NCI-H1694 treated with DMSO at 0.1 percent for 48 hours (cell line): ENCODE measurements at regions not wholly inside any gene's neighbourhood (a gene's known extent, or its start where the extent isn't known, plus 50 kb on each side); places are given as distances from the start of the nearest gene placed in this dataset.
A peak's percentile ranks its signal among the peaks of the same experiment; 100 is the strongest.

Experiments
- DNase-seq: peaks from one replicate; lab custom pipeline; 2025; lab: John Stamatoyannopoulos, UW

DNA sequence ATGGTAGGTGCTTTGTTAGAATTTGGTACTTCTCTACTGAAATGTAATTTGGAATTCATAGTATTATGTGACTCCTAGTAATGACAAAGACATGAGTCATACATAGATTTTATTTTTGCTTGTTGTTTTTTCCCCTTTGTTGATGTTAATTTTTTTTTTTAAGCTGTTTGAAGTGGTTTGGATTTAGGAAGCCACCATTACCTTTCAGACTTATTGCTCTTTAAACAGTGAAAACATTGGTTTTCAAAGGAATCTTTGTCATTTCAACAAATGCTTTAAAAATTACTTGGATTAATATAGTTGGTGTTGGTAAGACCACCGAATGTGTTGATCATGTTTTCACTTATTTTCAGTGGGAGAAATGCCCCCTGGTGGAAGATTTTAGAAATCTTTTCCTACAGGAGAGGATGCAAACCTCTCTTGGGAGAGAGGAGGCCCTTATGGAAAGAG, 170.1 kb upstream of the PITX1 start:
- peak; percentile 43 for DNase-seq

DNA sequence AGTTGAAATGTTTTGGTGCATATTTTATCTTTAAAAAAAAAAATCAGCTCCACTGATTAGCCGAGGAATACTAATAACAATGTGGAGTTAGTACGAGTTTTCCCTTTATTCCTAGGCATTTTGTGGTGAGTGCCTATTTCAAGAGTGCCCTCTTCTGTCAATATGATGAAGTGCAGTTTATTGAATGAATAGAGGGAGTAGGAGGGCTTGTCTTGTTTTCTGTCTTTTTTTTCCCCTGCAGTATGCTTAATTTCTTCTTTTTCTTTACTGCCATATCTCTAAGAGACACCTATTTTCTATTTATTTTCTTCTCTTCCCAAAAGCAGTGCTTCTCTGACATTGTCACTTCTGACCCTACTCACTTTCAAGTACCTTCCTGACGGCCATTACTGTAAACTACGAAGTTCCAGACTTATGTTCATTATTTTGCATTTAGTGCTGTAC, 169.6 kb upstream of the PITX1 start:
- DNase-seq = peak; percentile 44

DNA sequence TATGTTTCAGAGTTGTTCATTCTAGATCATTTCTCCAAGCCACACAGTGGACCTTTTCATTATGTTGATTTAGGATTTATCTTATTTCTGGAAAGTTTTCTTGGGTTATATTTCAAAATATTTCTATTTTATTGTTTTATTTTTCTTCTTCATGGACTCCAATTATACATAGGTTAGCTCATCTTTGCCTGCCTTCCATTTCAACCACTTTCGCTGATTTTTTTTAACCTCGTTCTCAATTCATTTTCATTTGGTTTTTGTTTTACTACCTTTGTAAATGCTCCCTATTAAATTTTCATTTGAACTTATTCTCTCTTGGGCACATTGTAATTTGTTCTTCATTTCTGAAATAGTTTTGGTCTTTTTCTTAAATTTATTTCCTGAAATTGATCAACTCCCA, 169.0 kb upstream of the PITX1 start:
- no peak for DNase-seq

DNA sequence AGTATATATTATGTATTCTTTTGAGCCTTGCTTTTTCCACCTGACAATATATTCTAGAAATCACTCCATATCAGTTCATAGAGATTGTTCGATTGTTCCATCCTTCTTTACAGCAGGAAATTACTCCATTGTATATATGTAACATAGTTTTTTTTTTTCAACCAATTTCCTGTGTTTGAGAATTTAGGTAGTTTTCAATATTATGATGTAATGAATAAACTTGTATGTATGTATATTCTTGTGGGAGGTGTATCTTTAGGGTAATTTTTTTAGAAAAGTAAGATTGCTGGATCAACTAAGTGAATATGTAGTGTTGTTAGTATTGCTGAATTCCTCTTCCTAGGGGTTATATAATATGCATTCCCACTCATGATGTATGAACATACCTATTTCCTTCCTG, 165.9 kb upstream of the PITX1 start:
- no peak for DNase-seq

DNA sequence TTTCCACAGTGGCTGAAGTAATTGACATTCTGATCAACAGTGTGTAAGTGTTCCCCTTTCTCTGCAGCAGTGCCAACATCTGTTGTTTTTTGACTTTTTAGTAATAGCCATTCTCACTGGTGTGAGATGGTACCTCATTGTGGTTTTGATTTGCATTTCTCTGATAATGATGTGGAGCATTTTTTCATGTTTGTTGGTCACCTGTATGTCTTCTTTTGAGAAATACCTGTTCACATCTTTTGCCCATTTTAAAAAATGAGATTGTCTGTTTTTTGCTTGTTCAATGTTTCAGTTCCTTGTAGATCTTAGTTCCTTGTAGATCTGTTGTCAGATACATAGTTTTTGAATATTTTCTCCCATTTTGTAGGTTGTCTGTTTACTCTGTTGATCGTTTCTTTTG, 162.5 kb upstream of the PITX1 start:
- DNase-seq = no peak

DNA sequence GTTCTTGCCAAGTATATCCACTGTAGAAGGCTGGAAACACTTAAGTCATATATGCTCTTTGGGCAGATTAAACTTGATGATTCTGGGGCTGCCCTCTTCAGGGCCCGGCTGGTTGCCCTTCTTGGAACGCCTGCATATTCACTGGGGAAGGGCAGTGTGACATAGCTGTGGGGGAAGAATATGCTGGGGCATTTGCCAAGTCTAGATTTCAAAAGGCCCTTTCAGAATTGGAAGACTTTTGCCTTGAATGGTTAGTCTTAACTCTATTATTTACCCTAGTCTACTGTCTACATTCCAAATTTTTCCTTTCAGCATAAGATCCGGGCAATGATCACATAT, 161.2 kb upstream of the PITX1 start:
- DNase-seq = no peak

DNA sequence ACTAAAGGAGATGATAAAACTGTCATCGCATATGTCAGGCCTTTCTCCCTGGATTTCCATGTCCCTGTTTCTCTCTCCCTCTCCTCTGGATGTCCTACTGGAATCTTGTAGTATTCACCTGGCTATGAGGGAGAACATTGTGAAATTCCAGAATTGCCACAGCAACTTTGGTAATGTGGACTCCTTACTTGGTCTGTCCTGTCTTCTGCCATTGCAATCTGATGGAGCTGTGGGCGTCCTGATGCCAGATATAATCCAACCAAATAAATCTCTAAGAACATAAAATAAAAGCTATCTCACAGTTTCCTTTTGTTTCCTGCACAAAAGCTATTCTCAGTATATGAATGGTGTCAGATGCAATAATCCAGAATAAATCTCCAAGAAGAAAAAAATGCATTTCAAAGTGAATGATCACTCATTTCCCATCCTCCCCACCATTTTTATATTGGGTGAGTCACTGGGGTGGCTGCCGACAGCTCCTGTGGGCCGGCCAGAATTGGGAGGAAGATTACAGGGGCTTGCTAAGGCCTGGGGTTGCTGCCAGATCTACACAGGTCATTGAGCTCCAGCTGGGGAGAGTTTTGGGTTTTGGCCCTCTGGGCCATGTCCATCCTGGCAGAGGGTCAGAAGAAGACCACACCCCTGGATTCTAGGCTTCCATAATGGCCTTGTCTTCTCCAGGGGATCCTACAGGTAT, 160.7 kb upstream of the PITX1 start:
- no peak for DNase-seq

DNA sequence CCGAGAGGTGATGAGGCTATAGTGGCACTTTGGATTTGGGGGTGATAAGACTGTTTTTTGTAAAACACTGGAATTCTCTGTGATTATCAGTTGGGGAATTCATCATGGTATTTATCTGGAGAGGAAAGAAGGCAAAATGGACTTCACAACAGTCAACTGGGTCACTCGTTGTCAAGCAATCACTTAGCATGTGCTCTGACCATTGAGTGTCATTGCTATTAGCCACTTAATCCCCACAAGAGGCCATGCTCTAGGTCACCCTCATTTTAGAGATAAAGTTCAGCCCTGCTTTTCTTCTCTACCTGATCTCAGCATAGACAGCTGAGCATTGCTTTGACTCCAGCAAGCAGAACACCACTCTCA, 160.1 kb upstream of the PITX1 start:
- DNase-seq = no peak

DNA sequence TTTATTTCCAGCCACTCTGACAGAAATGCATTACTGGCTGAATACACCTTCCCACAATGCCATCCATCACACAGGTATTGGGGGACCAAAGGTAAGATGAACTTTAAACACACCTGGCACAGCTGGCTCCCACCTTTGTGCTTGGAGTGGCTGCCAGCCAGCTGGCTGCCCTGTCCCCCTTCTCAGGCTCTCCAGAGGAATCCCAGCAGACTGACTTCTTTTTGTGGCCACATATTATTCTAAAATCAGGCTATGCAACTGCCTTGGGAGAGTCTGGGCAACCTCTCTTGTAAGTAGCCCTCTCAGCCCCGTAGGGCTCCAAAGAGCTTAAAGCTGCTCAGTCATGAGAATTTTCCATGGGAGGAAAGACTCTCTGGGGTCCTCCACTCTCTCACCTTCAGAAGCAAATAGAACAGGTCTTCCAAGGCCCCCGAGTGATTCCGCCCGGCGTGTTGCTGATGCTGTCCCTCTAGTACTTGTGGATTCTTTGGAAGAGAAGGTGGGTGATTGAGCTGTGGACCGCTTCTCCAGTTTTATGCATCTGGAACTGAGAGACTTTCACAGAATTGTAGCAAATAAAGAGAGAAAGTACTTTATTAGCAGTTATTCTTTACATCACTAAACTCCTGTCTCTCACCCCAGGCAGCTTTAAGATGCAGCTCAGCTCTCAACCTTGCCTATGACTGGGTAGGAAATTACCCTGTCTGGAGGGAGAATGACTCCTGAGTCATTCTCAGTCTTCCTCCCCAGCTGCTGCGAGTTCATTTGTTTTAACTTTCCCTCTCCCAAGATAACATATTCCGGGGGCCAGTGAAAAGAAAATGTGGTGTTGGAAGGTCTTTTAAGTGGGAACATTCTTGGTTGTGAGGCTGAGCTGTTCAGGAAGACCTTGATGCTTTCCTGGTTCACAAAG, 159.4 kb upstream of the PITX1 start:
- no peak for DNase-seq

DNA sequence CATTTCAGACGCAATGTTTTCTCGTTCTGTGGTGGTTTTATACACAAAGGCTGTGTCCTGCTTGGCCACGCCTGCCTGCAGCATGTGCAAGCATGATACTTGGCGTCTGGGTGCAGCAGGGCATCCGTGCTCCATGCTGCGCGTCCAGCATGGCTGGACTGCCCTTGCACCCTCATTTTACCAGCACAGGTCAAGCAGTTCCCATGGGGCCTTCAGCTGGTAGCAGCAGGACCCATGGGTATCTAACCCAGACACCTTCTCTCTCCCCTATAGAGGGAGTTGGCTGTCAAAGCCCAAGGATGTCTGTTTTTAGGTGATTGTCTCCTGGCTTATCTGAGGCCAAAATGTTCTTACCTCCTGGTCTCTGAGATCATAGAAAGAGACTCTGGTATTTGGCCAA, 158.3 kb upstream of the PITX1 start:
- no peak for DNase-seq

DNA sequence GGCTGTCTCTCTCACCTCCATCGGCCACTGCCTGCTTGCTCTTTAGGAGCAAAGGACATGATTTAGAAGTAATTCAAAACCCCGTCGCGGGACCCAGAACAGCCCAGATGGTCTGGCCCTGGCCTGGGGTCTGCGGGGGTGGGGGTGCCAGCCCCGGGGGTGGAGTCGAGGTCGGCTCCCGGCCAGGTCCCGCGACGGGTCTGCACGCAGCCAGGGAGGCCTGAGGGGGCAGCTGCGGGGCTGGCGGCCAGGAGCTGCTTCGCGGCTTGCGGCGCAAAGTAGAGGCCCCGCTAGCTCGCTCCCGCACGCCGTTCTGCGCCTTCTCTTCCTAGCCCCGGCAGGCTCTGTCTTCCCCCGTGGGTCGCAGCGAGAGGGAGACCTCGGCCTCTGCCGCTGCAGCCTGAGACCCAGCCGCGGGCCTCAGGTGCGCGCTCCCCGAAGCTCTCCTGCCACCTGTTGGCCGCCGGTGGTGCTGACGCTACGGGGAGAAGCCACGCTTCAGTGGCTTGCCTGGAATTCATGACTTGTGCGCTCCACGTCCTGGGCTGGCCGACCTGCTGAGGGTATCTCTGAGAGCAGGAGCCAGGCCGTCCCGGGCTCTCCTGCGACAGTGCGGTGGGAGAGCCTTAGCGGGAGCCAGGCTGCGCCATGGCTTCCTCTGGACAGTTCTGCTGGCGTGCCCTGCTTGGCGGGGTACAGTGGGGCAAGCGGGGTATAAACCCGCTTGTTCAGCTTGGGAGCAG, 157.2 kb upstream of the PITX1 start:
- peak; percentile 50 for DNase-seq

DNA sequence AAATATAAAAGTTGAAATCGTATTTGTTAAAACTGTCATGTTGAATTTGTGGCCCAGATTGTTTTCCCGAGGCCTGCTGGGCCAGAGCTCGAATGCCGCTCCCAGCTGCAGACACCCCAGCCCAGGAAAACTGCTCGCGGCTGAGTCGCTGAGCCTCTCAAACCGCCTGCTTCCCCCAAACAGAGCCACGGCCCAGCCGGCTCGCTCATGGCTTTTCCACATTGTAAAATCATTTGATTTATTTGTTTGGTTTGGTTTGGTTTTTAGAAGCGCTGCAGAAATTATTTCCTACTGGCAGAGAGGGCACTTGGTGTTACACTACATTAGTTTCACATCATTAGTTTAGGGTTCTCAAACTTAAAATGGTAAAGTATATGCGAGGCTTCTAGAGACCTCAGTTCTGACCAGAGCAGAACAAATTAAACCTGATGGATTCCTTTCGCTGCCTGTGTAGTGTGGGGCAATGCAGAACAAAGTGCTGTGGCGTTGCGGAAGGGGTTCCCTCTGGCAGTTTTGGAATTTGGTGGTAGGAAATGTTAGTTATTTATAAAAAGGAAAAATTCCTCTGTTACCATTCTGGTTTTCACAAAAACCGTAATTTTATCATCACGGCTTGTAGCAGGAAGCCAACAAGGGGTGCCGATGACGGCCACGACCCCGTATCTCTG, 156.5 kb upstream of the PITX1 start:
- DNase-seq = no peak

DNA sequence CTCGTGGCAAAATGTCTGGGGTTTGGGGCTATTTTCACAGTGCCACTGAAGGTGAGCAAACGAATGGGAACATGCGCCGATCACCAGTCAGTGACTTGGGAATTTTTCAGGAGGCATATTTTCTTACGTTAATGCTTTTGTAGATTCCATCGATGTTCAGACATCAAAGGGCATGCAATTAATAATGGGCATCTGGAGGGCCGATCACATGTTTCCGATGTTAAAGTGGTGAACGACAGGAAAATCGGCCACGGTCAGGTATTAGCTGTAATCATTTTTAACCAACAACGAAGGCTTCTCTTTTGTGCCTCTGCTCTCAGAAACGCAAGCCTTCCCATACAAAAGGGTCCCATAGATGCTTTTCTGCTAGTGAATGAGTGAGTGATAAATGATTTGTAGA, 155.0 kb upstream of the PITX1 start:
- DNase-seq = no peak

DNA sequence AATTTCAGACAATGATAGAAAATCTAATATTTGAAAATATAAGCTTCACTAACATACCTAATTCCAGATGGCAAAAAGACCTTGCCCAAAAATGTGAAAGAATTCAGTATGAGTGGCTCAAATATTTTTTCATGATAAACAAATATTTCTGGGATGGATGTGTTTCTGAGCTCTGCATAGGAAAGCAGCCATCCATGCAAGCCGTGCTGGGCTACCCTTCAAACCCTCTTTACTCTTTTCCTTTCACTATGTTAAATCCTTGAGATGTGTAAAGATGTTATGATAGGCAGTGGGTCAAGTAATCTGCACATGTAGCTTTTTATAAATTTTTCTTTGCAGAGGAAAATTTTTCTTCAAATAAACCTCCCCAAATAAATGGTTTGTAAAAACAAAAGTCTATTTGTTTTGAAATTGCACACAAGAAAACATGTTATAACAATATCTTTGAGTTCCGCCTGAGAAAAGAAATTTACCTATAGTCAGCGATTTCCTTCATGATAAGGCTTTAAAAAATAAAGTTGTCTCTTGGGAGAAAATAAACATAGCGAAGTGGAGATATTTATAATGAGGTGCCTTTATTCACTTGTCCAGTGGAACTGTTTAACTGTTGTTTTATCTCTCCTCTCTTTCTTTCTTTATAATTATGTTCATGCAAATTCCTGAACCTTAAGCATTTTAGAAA, 154.3 kb upstream of the PITX1 start:
- no peak for DNase-seq

DNA sequence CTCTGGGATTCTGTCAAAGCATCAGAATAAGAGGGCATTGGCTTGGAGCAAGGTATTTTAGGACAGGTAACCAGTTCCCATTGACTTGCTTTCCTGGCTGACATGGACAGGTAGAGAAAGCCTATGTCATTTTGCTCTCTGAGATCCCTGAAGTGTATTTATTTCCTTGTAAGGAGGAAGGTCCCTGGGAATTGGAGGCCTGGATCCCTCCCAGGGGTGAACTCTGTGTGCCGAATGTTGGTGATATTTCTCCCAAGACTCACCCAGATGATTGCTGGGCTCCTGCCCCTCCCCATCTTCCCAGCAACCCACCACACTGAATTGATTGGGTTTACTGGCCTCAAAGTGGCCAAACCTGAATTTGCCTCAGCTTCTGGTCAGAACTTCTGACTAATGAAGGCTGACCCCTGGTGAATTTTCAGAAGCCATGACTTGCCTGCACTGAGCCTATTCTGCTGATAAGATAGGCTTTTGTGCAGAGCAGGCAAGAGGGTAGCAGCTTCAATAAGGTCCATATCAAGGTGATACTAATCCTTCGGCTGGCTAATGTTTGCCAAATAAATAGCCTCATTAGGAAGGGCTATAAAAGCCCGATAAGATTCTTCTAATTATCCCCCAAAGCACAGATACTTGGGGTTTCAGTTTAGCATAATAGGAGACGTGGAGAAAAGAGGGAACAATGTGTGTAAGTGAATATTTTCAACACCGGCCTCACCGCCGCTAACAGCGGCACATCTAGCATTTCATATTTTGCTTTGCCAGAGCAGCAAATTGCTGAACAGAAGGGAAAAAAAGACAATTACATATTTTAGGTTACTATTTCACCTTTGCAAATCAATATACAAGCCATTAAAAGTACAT, 152.9 kb upstream of the PITX1 start:
- no peak for DNase-seq

DNA sequence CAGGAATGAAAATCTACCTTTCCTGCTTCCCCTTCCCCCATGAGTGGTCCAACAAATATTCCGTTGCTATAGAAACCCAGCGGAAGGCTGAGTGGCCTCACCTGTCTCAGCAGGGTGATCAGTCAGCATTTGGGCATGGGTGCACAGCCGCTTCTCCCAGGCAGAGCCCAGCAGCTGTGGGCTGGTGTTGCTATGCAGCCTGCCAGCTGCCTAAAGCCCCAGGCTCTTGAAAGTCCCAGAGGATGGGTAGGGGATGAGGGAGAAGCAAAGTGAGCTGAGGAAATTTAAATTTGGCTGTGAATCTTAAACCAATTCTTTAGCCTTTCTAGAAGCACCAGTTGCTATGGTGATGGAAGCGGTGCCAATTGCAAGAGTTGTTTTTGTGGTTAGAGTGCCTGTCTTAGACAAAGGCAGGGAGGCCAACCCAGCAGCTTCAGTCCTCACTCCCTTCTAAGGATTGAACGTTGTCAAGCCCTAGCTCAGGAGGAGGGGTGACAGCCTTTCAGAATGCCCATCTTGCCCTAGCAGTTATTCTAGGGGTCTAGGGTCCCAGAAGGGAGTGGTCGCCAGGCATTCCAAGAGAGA, 151.5 kb upstream of the PITX1 start:
- no peak for DNase-seq

DNA sequence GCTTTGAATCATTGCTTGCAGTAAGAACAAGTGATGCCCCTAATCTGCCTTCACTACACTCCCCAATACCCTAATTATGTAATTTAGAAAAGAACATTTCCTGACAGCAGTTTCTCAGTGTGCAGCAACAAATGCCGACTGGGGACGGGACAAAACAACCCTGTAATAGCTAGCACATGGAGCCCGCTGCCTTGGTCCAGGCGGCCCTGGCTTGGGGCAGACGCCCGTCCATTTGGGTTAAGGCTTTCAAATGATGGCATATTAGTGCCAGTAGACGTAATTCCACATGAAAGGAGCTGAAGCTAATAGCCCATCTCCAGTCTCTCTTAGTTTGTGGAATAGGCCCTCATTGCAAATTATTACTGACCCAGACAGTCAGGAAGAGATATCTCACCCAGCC, 150.6 kb upstream of the PITX1 start:
- DNase-seq = no peak

DNA sequence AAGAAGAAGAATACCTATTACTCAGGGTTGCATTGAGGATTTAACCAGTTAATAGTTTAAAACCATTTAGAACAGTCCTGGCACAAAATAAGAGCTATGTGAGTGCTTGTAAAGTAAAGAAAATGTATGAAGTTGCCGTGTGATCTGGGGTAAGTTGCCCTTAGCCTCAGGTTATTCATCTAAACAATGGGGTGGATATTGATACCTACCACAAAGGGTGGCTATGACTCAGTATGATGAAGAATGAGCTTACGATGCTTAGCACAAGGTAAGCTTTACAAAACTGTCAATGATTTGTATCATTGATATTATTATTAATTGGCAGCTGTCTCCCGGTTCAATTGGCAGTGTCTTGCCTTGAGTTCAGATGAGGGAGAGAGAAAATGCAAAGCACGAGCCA, 149.4 kb upstream of the PITX1 start:
- no peak for DNase-seq

DNA sequence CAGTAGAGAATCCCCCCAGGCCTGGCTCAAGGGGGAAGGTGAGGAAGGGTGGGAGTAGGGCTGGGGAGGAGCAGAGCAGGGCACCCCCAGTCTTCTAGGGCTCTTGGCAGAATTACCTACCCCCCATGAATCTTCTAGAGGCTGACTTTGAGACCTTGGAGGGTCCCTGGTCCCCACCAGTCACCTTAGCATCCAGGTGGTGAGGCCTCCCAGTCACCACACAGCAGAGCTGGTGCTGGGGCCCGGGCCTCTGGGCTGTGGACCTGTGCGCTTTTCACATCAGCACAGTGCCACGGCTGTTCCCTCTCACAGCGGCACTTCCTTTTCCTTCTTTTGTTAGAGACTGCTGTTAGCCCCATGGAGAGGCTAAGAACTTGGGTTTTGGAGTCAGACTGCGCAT, 148.6 kb upstream of the PITX1 start:
- no peak for DNase-seq

DNA sequence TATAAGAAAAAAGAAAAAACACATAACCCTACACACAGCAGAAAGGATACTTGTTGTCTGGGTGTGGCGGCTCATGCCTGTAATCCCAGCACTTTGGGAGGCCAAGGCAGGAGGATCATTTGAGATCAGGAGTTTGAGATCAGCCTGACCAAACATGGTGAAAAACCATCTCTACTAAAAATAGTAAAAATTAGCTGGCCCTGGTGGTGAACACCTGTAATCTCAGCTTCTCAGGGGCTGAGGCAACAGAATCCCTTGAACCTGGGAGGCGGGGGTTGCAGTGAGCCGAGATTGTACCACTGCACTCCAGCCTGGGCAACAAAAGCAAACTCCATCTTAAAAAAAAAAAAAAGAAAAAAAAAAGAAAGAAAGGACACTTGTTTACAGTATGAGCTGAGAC, 147.6 kb upstream of the PITX1 start:
- DNase-seq = no peak
